Progenitor cell of endocrine pancreas (in vitro differentiated cells): ENCODE measurements at regions not wholly inside any gene's neighbourhood (a gene's known extent, or its start where the extent isn't known, plus 50 kb on each side); places are given as distances from the start of the nearest gene placed in this dataset.

Experiments
- DNase-seq: peaks from one replicate; pipeline ENCODE4 v3.0.0; 2021; ENCODE audit warnings: low spot score; ENCODE audit not compliant: unreplicated experiment
- H3K27ac Mint-ChIP-seq: 2 replicates; pipeline ENCODE4 v1.8.0; 2021; ENCODE audit warnings: mild to moderate bottlenecking, moderate library complexity, mixed read lengths
- H3K27me3 Mint-ChIP-seq: 2 replicates; pipeline ENCODE4 v1.8.0; 2021; ENCODE audit warnings: mixed read lengths
- H3K36me3 Mint-ChIP-seq: 2 replicates; pipeline ENCODE4 v1.8.0; 2022; ENCODE audit warnings: mixed read lengths; ENCODE audit not compliant: insufficient read depth
- H3K4me1 Mint-ChIP-seq: 2 replicates; pipeline ENCODE4 v1.8.0; 2021; ENCODE audit warnings: low read depth, mixed read lengths
- H3K4me3 Mint-ChIP-seq: 2 replicates; pipeline ENCODE4 v1.8.0; 2021; ENCODE audit warnings: low read depth, mild to moderate bottlenecking, moderate library complexity, mixed read lengths
- H3K9me3 Mint-ChIP-seq: 2 replicates; pipeline ENCODE4 v1.8.0; 2021; ENCODE audit warnings: low read depth, mixed read lengths
- TF ChIP-seq, protein P1 (sequence below): fragments of 200-600 bp; sonication (generic); IDR thresholded peaks from one replicate; pipeline ENCODE4 v1.5.0; 2021; ENCODE audit warnings: antibody characterized with exemption, mild to moderate bottlenecking; ENCODE audit not compliant: unreplicated experiment

DNA sequence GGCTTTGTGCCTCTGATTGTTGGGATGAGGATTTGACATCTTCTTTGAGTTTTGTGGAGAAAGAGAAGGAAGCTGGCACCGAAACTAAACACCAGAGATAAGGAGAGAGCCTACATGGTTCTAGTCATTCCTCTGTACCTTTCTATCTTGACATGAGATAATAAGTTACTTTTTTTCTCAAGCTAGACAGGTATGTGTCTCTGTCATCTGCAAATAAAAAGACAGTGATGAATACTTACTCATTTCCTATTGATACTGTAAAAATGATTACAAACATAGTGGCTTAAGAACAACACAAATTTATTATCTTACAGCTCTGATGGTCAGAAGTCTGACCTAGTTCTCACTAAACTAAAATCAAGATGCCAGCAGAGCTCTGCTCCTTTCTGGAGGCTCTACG is 1391.2 kb downstream of the STIM2 start:
- H3K27ac Mint-ChIP-seq, result no peak overlapping the region
- H3K36me3 Mint-ChIP-seq, result no peaks in the 10 kb centered on the region
- TF ChIP-seq, protein P1, sequence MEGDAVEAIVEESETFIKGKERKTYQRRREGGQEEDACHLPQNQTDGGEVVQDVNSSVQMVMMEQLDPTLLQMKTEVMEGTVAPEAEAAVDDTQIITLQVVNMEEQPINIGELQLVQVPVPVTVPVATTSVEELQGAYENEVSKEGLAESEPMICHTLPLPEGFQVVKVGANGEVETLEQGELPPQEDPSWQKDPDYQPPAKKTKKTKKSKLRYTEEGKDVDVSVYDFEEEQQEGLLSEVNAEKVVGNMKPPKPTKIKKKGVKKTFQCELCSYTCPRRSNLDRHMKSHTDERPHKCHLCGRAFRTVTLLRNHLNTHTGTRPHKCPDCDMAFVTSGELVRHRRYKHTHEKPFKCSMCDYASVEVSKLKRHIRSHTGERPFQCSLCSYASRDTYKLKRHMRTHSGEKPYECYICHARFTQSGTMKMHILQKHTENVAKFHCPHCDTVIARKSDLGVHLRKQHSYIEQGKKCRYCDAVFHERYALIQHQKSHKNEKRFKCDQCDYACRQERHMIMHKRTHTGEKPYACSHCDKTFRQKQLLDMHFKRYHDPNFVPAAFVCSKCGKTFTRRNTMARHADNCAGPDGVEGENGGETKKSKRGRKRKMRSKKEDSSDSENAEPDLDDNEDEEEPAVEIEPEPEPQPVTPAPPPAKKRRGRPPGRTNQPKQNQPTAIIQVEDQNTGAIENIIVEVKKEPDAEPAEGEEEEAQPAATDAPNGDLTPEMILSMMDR, result no peak

DNA sequence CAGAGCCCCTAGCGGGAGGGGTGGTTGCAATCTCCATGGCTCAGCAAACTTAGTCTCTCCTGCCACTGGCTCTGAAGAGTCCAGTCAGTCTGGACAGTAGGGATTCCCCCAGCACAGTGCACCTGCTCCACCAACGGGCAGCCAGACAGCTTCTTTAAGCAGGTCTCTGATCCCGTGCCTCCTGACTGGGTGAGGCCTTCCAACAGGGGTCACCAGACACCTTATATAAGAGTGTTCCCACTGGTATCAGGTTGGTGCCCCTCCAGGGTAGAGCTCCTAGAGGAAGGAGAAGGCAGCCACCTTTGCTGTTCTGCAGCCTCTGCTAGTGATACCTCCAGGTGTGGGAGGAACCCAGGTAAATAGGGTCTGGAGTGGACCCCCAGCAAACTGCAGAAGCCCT is 1393.4 kb downstream of the STIM2 start:
- Mint-ChIP-seq H3K4me3 (no peak overlapping the region), H3K27ac (no peak overlapping the region), H3K9me3 (peaks cover 8% of the 10 kb centered on the region), H3K27me3 (no peaks in the 10 kb centered on the region), H3K36me3 (no peaks in the 10 kb centered on the region), H3K4me1 (no peaks in the 10 kb centered on the region)
- no peak for DNase-seq
- TF ChIP-seq, protein P1, result no peak

More for the DNA sequence above, 1391.2 kb downstream of the STIM2 start:
- no peak overlapping the region for H3K4me3 Mint-ChIP-seq
- no peak for DNase-seq
- H3K9me3 Mint-ChIP-seq, result peaks cover 8% of the 10 kb centered on the region
- no peaks in the 10 kb centered on the region for H3K4me1 Mint-ChIP-seq
- H3K27me3 Mint-ChIP-seq, result no peaks in the 10 kb centered on the region

DNA sequence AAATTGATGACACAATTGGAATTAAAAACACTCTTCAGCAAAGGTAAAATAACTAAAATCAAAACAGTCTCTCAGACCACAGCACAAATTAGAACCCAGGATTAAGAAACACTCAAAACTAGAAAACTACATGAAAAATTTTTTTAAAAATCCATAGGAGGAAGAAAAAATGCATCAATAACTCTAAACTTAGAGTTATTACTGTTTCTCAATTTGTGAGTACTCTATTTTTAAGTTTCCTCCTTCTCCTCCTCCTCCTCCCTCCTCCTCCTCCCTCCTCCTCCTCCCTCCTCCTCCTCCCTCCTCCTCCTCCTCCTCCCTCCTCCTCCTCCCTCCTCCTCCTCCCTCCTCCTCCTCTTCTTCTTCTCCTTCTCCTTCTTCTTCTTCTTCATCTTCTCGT is 1395.7 kb downstream of the STIM2 start:
- no peak for DNase-seq
- no peaks in the 10 kb centered on the region for H3K27me3 Mint-ChIP-seq
- no peak overlapping the region for H3K27ac Mint-ChIP-seq
- H3K4me1 Mint-ChIP-seq, result no peaks in the 10 kb centered on the region
- TF ChIP-seq, protein P1, result no peak
- peaks cover 8% of the 10 kb centered on the region for H3K9me3 Mint-ChIP-seq
- H3K36me3 Mint-ChIP-seq, result no peaks in the 10 kb centered on the region
- H3K4me3 Mint-ChIP-seq, result no peak overlapping the region

DNA sequence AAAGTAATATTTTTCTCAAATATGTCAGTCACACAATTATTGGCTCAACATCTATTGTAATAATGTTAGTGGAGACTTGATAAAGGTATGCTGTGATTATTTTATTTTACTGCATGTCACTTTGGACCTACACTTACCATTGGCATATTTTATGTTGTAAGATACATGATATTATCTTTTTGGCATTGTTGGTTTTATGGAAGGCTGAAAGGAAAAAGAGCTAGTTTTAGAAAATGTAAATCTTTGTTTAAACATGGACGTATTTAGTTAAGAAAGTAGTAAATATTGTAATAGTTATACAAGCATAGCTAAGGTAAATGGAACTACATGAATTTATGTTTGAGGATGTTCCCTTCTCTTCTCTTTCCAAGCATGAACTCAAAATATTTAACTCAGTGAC is 1399.3 kb downstream of the STIM2 start:
- no peaks in the 10 kb centered on the region for H3K27me3 Mint-ChIP-seq
- H3K4me1 Mint-ChIP-seq, result no peaks in the 10 kb centered on the region
- no peak overlapping the region for H3K27ac Mint-ChIP-seq
- no peak overlapping the region for H3K4me3 Mint-ChIP-seq
- no peaks in the 10 kb centered on the region for H3K36me3 Mint-ChIP-seq
- TF ChIP-seq, protein P1, result no peak
- peaks cover 12% of the 10 kb centered on the region for H3K9me3 Mint-ChIP-seq
- no peak for DNase-seq

DNA sequence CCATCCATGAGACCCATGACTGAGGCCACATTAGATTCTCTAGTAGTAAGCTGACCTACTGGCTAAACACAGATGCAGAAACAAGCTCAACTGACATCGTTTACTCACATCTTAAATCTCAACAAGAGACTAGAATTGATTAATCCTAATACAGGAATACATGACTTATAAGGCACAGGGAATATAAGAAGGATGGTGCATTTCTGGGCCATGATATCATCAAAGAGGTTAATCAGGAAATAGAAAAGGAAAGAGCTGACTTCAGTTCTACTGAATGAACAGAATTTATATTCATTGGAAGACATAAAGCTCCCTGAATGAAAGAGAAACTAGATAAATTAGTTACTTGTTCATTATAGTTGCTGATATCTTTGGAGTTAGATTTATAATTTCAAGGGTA is 1406.5 kb downstream of the STIM2 start:
- H3K36me3 Mint-ChIP-seq, result no peaks in the 10 kb centered on the region
- peaks cover 3% of the 10 kb centered on the region for H3K4me1 Mint-ChIP-seq
- no peaks in the 10 kb centered on the region for H3K27me3 Mint-ChIP-seq
- no peak for DNase-seq
- H3K27ac Mint-ChIP-seq, result no peak overlapping the region
- TF ChIP-seq, protein P1, result no peak
- no peak overlapping the region for H3K4me3 Mint-ChIP-seq
- H3K9me3 Mint-ChIP-seq, result peaks cover 4% of the 10 kb centered on the region

DNA sequence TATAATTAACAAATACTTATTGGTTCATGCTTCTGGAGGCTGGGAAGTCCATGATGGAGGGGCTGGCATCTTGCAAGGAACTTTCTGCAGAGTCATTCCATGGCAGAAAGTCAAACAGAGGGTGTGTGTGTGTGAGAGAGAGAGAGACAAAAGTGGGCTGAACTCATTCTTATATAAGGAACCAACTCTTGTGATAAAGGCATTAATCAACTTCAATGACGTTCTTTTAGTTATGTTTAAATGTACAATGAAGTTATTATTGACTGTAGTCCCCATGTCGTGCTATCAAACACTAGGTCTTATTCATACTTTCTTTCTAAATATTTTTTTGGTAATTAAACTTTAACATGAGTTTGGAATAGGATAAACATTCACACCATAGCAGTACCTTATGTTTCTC is 1408.8 kb downstream of the STIM2 start:
- no peak overlapping the region for H3K27ac Mint-ChIP-seq
- H3K27me3 Mint-ChIP-seq, result no peaks in the 10 kb centered on the region
- TF ChIP-seq, protein P1, result no peak
- H3K4me3 Mint-ChIP-seq, result no peak overlapping the region
- no peaks in the 10 kb centered on the region for H3K36me3 Mint-ChIP-seq
- no peak for DNase-seq
- H3K4me1 Mint-ChIP-seq, result peaks cover 6% of the 10 kb centered on the region
- no peaks in the 10 kb centered on the region for H3K9me3 Mint-ChIP-seq
